Activated CD4-positive, alpha-beta T cell treated with anti-CD3 and anti-CD28 coated beads for 48 hours (primary cell): ENCODE measurements at regions not wholly inside any gene's neighbourhood (a gene's known extent, or its start where the extent isn't known, plus 50 kb on each side); places are given as distances from the start of the nearest gene placed in this dataset.
"Not testable (repeated sequence)": the region's sequence is repeated elsewhere in the genome, so short reads cannot be mapped to it uniquely, and the experiment has no call there.

Experiments used
- DNase-seq: peaks from one replicate; pipeline ENCODE4 v3.0.0-alpha.2; 2020

DNA sequence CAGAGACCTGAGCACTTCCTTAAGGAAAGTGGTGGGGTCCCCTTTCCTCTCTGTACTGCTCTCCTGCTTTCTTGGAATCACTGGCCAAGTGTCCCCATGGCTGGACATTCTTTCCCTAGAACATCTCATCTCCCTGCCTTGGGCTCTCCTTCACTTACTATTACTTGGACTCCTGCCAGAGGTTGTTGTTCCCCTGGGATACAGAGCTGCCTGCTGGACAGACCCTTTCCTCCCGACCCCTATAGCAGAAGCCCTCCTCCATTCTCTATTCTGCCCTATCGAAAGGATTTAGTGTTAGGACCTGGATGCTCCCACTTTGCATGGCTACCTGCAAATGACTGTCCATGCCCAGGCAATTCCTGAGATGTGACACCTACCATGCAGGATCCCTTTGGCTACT, 164.3 kb upstream of the PODXL start:
- DNase-seq: no peak

DNA sequence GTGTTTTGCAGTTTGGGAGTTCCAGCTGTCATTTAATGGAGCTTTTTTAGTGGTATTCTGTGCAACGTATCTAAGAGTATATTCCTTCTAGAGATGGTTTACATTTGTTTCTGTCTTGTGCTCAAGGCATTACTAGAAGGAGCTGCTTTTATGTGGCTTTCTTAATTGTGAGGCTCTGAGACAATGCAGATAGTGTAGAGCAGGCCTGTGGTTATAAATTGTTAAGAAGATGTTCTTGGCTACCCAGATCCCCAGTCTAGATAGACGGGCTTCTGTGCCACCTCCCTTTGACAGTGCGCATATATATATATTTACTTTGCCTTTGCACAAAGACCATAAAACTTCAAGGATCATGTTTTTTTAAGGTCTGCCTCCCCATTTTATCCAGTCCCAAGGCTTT, 160.8 kb upstream of the PODXL start:
- no peak for DNase-seq

DNA sequence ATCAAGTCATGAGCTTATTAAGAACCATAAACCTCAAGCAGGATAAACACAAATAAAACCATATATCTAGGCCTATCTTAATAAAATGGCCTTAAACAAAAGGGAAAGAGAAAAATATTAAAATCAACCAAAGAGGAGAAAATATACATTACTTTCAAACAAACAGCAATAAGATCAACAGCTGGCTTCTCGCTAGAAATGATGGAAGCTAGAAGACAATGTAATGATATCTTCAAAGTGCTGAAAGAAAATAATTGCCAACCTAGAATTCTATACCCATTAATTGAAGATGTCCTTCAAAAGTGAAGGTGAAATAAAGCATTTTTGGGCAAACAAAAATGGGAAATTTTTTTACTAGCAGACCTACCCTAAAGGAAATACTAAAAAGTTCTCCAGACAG, 142.9 kb upstream of the PODXL start:
- no peak for DNase-seq

DNA sequence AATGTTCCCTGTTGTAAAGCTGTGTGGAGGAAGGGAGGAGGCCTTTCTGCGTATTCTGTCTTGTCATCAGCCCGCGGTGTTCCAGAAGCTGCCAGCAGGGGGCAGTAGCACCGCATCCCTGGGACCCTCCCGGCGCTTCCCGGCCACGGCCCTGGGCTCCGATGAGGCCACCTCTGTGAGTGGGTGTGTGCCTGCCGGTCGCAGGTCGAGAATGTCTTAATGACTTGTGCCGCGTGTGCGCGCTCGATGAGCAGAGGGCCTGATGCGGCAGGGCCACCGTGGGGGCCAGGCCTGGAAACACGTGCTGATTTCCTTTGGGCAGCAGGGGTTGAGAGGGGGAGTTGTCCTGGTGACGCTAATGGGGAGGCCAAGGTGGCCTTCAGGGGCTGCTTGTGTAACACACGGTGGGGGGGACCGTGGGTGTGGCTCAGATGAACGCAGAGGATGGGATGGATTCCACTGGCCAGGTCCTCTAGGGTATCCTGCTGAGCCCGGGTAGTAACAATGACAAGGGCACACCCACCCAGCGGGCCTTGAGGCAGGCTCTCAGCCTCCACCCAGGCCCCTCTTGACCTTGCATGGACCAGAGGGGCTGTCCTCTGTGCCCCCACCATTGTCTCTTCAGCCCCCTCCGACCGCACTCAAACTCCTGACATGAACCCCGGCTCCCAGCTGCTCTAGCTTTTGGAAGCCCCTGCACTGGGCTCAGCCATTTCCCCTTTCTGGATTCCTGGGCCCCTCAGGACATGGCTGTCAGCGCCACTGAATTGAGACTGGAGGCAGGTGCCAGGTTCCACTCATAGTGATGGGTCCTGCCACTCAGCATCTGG, 135.9 kb upstream of the PODXL start:
- peak; percentile 80 for DNase-seq

DNA sequence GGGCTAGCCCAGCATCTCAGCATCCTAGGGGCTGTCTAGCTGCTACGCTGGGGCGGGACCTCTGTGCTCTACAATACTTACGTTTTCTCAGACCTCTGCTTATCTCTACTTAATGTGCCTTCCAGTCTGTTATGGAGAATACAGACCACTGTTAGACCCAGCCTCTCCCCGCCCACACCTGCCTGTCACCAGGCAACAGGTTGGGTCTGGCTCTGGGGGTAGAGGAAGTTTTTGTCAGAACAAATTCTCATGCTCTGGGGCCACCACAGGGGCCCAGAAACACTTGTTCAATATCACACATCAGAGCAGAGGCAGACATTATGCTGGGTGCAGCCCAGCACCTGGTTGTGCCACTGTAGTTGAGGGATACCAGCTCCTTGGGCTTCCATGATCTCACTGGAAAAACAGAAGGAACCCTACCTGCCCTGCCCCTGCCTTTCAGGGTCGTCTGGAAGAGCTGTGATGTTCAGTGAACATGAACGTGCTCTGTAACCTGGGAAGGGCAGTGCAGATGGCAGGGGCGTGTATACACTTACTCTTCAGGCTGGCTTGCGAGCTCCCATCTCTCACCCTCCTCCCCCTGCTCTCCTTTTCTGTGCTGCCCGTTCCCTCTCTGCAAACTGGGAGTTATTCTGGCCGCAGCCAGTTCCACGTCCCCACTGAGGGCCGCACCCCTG, 135.2 kb upstream of the PODXL start:
- no peak for DNase-seq

DNA sequence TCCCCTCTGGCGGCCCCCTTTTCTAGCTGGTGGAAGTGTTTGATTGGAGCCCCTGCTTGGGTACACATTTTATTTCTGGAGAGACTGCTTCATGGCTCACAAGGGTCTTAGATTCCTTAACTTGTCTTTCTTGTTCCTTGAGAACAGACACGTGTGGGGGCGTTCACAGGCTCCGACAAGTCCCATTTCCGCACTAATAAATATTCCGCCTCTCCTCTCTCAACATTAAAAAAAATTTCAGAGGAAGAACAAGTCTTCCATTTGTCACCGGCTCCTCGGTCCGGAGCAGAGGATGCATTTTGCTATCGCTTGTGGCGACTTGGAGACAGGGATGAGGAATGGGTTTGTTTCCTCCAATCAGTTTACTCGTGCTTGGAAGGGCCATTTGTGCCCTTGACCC, 134.0 kb upstream of the PODXL start:
- DNase-seq: no peak

DNA sequence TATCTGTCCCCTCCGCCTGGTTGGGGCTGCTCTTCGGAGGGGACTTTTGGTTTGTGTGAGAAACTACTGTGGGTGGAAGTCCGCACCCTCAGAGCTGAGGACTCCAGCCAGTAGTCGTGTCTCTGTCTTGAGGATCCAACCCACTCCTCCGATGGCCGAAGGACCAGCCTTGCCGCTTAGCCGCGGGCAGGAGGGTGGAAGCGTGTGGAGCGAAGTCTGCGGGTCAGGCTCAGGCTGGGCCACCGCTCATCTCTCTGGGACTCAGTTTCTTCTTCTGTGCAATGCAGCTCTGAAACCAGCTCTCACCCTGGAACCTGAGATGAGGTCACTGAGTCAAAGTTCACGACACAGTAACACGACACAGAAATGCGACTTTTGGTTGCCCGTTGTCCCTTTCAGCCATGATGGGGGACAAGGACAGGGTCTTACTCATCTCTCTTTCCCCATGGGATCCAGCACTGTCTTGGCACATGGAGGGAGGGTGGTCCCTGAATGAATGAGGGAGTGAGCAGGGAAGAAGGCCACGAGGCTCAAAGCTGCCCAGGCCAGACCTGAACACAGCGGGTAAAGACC, 133.3 kb upstream of the PODXL start:
- no peak for DNase-seq

DNA sequence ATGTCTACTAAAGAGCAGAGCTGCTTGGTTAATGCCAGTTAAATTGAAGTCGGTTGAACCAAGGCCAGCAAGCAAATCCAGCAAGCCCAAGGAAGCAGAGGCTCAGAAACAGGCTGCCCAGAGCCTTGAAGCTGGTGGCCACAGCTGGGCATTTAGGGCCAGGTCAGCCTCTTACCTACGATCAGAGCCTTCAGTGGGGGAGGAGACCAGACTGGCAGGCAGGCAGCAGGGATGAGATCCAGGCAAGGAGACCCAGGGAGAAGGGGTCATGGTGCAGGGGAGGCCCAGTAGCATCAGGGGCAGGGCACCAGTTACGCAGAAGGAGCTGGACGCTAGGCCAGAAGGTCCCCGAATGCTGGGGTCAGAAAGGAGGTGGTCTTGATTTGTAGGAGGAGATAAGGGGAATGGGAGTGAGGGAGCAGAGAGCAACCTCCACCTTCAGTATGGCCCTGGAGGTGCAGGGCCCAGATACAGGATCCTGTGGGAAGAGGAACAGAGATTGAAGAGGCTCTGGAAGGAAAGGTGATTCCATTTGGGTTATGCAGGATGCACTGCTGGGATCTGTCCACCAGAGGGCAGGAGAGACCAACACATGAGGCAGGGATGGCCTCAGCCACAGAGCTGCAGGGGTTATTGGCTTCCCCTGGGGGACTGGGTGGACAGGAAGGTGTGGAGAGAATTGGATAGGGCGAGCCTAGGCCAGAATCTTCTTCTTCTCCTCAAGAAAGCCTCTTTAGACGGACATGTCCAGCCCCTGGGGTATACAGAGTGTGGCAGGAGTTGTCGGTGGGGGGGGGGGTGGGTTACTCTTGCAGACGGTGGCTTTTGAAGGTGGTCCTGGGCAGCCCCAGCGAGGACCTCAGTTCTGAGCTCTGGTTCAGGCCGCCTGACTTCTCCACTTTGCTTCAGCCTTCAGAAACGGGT, 132.6 kb upstream of the PODXL start:
- peak; percentile 72 for DNase-seq

DNA sequence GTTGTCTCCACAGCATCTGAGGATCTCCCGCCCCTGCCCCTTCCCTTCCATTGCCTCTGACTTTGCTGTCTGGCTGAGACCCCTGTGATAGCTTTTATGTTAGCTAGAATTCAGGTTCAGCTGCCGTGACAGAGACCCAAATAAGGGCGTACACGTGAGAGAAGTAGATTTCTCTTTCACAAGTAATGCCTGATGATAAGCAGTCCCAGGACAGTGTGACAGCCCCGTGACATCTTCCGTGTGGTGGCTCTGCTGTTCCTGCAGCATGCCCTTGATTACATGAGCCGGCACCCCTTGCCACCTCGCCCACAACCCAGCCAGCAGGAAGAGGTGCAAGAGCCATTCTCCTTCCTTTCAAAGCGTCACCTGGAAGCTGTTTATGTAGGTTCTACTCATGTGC, 130.9 kb upstream of the PODXL start:
- DNase-seq: no peak

DNA sequence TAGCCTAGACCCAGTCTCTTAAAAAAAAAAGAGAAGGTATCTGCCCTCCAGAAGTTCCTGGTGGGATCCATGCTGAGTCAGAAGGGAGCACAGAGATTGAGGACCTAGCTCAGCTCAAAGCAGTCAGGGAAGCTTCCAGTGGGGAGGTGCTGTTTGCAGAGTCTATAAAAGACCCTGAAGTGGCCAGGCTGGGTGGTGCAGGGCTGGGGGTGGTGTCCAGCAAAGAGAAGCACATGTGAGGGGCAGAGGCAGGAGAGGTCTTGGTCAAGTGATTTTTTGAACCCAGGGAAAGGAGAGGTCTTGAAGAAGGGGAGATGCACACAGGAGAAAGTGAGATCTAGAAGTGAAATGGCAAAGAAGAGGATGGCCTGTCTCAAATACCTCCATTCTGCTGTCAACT, 130.4 kb upstream of the PODXL start:
- DNase-seq: no peak

DNA sequence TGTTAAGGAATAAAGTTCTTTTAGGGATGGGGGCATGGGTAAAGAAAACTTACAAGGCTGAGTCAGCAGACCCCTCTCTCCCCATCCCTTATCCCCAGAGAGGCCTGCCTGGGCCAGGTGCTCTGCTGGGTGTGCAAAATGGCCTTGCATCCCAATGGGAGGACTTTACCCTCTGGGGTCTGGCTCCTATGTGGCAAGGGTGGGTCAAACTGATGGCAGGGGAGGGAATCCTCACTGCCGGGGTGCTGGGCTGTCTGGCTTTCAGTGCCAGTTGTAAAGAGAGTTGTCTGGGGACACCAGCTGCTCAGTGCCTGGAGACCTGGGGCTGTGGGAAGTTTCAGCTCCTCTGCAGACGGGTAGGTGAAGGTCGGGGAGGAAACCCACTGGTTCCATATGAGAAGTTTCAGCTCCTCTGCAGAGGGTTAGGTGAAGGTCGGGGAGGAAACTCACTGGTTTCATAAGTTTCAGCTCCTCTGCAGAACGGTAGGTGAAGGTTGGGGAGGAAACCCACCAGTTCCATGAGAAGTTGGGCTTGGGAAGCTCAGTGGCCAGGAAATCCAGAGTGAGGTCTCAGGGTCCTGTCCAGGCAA, 127.2 kb upstream of the PODXL start:
- no peak for DNase-seq

DNA sequence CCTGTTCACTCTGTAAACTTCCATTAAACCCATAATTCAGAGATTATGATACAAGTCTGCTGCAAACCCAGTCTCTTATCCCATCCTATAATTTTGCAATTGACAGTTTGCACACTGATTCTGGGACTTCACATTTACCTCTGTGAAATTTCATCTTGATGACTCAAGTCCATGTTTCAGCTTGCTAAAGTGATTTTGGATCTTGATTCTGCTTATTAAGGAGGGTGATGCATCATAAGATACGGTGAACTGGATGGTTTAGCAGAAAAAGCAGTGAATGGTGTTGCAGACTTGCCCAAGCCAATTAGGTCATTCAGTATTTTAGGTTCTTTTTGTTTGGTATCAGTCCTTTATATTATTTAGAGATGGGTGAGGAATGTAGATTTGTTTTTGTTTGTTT, 125.5 kb upstream of the PODXL start:
- DNase-seq: no peak

DNA sequence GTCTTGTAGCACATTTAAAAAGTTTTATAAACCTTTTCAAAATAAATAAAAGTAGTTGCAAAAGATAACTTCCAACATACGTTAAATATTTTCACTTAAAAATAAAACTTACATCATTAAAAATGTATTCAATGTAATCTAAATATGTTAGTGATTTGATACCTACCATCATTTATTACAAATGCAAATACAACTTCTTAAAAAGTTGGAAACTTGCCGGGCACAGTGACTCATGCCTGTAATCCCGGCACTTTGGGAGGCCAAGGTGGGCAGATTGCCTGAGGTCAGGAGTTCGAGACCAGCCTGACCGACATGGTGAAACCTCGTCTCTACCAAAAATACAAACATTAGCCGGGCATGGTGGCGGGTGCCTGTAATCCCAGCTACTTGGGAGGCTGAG, 122.6 kb upstream of the PODXL start:
- not testable (repeated sequence) for DNase-seq

DNA sequence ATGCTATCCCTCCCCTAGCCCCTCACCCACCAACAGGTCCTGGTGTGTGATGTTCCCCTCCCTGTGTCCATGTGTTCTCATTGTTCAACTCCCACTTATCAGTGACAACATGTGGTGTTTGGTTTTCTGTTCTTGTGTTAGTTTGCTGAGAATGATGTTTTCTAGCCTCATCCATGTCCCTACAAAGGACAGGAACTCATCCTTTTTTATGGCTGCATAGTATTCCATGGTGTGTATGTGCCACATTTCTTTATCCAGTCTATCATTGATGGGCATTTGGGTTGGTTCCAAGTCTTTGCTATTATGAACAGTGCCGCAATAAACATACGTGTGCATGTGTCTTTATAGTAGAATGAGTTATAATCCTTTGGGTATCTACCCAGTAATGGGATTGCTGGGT, 120.4 kb upstream of the PODXL start:
- not testable (repeated sequence) for DNase-seq

DNA sequence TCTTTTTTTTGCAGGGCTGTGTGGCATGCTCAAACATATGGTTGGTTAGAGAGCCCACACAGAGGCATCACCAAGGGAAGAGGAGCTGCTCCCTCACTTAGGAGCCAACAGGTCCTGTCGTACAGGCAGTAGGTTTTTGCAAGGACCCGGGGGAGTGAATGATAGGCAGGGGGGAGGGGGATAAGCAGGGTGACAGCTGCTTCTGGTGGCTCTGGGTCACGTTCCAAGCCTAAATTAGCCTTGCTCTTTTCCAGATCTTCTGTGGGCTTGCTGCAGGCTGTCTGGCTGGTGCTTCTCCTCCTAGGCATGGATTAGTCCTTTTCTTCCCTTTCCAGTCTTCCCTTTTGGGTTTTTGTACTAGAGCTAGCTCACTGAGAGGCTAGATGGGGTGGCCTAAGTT, 117.7 kb upstream of the PODXL start:
- DNase-seq: no peak

DNA sequence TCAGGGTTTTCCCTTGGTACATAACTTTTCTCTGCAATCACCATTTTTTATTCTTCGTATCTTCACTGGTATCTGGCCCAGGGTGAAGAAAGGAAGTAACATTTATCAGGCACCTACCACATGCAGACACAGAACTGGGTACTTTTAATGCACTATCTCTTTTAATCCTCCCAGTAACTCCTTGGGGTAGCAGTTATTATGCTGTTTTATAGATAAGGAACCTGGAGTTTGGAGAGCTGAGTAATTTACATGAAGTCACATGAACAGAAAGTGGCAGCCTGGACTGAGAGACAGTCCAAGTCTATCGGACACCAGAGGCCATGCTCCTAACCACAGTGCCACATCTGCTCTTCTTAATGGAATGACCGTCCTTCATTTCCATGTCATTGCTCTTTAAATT, 117.1 kb upstream of the PODXL start:
- DNase-seq: no peak

DNA sequence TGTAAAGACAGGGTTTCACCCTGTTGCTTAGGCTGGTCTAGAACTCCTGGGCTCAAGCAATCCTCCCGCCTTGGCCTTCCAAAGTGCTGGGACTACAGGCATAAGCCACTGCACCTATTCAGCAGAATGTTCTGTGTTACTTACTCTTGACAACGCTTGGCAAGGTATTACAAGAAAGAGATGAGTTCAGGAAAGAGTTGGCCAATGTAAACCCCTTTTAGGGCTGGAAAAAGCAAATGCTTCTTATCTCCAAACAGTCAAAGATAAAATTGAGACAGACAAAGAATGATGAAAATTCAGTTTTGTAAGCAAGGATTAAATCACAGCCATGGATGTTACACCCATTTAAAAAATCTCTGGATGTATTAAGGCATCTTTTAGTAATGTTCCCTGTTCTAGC, 114.0 kb upstream of the PODXL start:
- DNase-seq: no peak

DNA sequence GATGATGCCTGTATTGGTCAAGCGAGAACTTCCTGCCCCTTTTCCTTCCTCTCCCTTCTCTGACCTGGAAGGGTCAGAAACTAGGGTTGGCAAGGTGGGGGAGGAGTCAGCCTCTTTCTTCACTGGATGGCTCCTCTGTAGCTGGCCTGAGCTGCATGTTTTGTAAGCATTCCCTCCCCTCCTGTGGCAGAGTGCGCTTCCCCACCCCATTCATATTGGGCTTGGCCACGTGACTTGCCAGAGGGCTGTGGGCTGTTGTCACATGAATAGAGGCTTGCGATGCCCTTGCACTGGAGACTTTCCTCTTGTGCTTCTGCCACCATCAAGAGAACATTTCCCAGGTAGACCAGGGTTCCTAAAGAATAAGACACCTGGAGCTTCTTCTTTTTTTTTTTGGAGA, 111.3 kb upstream of the PODXL start:
- no peak for DNase-seq

DNA sequence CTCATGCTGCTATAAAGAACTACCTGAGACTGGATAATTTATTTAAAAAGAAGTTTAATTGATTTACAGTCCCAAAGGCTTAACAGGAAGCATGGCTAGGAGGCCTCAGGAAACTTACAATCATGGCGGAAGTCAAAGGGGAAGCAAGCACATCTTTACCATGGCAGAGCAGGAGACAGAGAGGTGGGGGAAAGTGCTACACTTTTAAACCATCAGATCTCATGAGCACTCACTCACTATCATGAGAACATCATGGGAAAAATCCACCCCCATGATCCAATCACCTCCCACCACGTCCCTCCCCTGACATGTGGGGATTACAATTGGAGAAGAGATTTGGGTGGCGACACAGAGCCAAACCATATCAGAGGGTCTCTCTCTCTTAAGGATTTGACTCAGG, 108.6 kb upstream of the PODXL start:
- no peak for DNase-seq

DNA sequence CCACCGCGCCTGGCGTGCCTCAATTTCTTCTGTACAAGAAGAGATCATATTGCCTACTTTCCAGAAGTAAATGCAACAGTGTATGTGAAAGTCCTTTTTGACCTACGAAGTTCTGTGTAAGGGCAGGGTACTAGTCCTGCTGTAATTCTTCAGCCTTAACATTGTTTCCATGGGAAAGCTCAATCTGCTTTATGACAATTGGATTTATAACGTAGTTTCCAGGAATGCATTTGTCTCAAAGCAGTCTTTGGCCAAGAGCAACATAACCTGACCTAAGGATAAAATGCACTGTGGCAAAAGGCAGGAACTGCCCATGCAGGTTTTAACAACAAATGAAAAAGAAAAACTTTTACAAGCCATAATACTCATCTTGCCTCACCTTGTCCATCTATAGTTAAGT, 108.1 kb upstream of the PODXL start:
- no peak for DNase-seq

DNA sequence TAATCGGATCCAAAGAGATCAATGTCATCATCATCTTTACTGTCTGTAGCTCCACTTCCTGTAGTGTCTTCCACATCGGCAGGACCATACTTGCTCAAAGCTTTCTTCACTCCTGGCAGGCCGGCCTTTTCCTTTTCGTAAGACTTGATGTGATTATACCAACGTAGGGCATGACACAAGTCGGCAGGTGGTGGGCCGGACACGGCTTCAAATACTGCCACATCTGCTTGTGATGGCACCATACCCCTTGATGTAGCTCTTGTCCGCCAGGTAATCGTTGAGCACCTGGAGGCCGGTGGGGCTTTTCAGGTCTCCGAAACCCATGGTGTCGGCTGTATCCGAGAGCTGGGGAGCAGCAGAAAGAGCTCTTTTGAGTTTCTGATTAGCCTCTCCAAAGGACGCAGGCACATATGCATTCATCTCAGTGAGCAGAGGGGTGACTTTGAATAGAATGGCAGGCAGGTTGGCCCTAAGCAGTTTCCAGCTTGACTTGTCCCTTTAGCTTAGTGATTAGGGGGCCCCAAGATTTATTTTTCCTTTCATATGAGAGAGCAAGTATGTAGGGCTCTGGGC, 106.0 kb upstream of the PODXL start:
- not testable (repeated sequence) for DNase-seq

DNA sequence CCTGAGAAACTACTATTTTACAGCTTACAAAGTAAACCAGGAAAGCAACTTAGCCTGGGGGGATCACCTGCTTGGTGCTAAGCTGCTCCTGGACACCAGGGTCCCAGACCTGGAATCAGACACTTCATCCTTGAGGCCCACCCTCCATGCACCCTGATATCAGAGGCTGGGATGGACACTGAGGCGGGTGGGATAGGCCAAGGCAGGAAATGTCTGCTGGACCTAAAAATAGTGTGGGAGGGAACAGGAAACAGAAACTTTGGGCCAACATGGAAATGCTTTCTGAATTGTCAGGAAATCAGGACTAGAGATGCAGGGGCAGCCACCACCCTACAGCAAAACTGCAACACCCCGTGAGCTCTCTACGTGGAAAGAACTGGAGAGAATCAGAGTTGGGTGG, 101.5 kb upstream of the PODXL start:
- DNase-seq: no peak
